ENCODE measurements at regions not wholly inside any gene's neighbourhood (a gene's known extent, or its start where the extent isn't known, plus 50 kb on each side); places are given as distances from the start of the nearest gene placed in this dataset.
"Not testable (repeated sequence)": the region's sequence is repeated elsewhere in the genome, so short reads cannot be mapped to it uniquely, and the experiment has no call there.

- no peak for DNase-seq (ENCODE audit: low read depth)
Observed at GRCh38 chr18:10141559-10141958, 227.7 kb downstream of the VAPA start.

- DNase-seq (ENCODE audit: low read depth): no peak
Observed at GRCh38 chr18:10142056-10142455, 228.2 kb downstream of the VAPA start.

GRCh38 chr18:10142496-10143160 is 228.8 kb downstream of the VAPA start:
- DNase-seq (ENCODE audit: low read depth): no peak

- DNase-seq (ENCODE audit: low read depth): no peak
Observed at GRCh38 chr18:10143596-10143995, 229.8 kb downstream of the VAPA start.

GRCh38 chr18:10145546-10145945 is 231.7 kb downstream of the VAPA start:
- no peak for DNase-seq (ENCODE audit: low read depth)

- no peak for DNase-seq (ENCODE audit: low read depth)
Observed at GRCh38 chr18:10147226-10147625, 233.4 kb downstream of the VAPA start.

- no peak for DNase-seq (ENCODE audit: low read depth)
Observed at GRCh38 chr18:10147752-10148151, 233.9 kb downstream of the VAPA start.

GRCh38 chr18:10148189-10148929 is 234.5 kb downstream of the VAPA start:
- DNase-seq (ENCODE audit: low read depth): no peak

- DNase-seq (ENCODE audit: low read depth): no peak
Observed at GRCh38 chr18:10149768-10150556, 236.1 kb downstream of the VAPA start.

- DNase-seq (ENCODE audit: low read depth): not testable (repeated sequence)
Observed at GRCh38 chr18:10150576-10150975, 236.8 kb downstream of the VAPA start.

- DNase-seq (ENCODE audit: low read depth): no peak
Observed at GRCh38 chr18:10152475-10152874, 238.7 kb downstream of the VAPA start.

GRCh38 chr18:10153924-10154752 is 240.3 kb downstream of the VAPA start:
- DNase-seq (ENCODE audit: low read depth): no peak

- DNase-seq (ENCODE audit: low read depth): no peak
Observed at GRCh38 chr18:10157706-10158105, 243.9 kb downstream of the VAPA start.

- no peak for DNase-seq (ENCODE audit: low read depth)
Observed at GRCh38 chr18:10160251-10160650, 246.4 kb downstream of the VAPA start.

GRCh38 chr18:10161315-10161714 is 247.5 kb downstream of the VAPA start:
- no peak for DNase-seq (ENCODE audit: low read depth)

GRCh38 chr18:10162340-10162739 is 248.5 kb downstream of the VAPA start:
- DNase-seq (ENCODE audit: low read depth): no peak

- DNase-seq (ENCODE audit: low read depth): no peak
Observed at GRCh38 chr18:10164271-10165071, 250.7 kb downstream of the VAPA start.

- DNase-seq (ENCODE audit: low read depth): no peak
Observed at GRCh38 chr18:10166164-10166807, 252.5 kb downstream of the VAPA start.

- no peak for DNase-seq (ENCODE audit: low read depth)
Observed at GRCh38 chr18:10167759-10168158, 253.9 kb downstream of the VAPA start.

GRCh38 chr18:10168477-10168876 is 254.7 kb downstream of the VAPA start:
- no peak for DNase-seq (ENCODE audit: low read depth)
